ENCODE measurements at regions not wholly inside any gene's neighbourhood (a gene's known extent, or its start where the extent isn't known, plus 50 kb on each side); places are given as distances from the start of the nearest gene placed in this dataset.

- TF ChIP-seq TAF1 (IDR thresholded peaks at IDR 0.05; ENCODE audit: low read depth) (no peak), REST (IDR thresholded peaks at IDR 0.05; ENCODE audit: low read depth) (no peak), TCF12 (IDR thresholded peaks at IDR 0.05; ENCODE audit: low read depth) (no peak)
Observed at GRCh38 chr20:47982574-47983360, 197.5 kb upstream of the SULF2 start.

Data from Ishikawa (cell line).